Neural progenitor cell (in vitro differentiated cells): ENCODE measurements at regions not wholly inside any gene's neighbourhood (a gene's known extent, or its start where the extent isn't known, plus 50 kb on each side); places are given as distances from the start of the nearest gene placed in this dataset.

ENCODE experiments used
- CTCF ChIP-seq: fragments of 200-600 bp; sonication (generic); IDR thresholded peaks from 2 replicates; pipeline ENCODE4 v1.5.1; 2017; ENCODE audit warnings: antibody characterized with exemption, mild to moderate bottlenecking
- EZH2 ChIP-seq: fragments of 200-600 bp; sonication (generic); IDR thresholded peaks from 2 replicates; pipeline ENCODE4 v1.6.1; 2017; ENCODE audit warnings: antibody characterized with exemption, mild to moderate bottlenecking, moderate library complexity
- EZH2phosphoT487 ChIP-seq: fragments of 200-600 bp; sonication (generic); IDR thresholded peaks from 2 replicates; pipeline ENCODE4 v1.6.1; 2017; ENCODE audit warnings: antibody characterized with exemption

GRCh38 chr5:158264264-158264663 is 405.3 kb upstream of the CLINT1 start:
- TF ChIP-seq CTCF (no peak), EZH2 (no peak), EZH2phosphoT487 (no peak)
